Mammary epithelial cell (primary cell): ENCODE measurements at regions not wholly inside any gene's neighbourhood (a gene's known extent, or its start where the extent isn't known, plus 50 kb on each side); places are given as distances from the start of the nearest gene placed in this dataset.

Source experiments
- CTCF ChIP-seq, 2 donors: IDR thresholded peaks in 1 of 2; conservative IDR thresholded peaks in 1 of 2; 2 replicates each; pipeline ENCODE4 v1.5.1; 2011 to 2012; ENCODE audit warnings: inconsistent platforms in 2 of 2, low read length in 2 of 2, mild to moderate bottlenecking in 2 of 2, control low read depth in 1 of 2, low read depth in 1 of 2; ENCODE audit not compliant: insufficient read depth in 1 of 2; ENCODE audit errors: extremely low read depth in 1 of 2
- EZH2 ChIP-seq: IDR thresholded peaks from 2 replicates; pipeline ENCODE4 v1.6.1; 2012; ENCODE audit warnings: low read length, inconsistent platforms, borderline replicate concordance

GRCh38 chr9:74140141-74140540 lies 357.0 kb upstream of the RORB start:
- TF ChIP-seq CTCF (conservative IDR thresholded peaks at IDR 0.05 in 1 of 2, IDR thresholded peaks at IDR 0.05 in 1 of 2; ENCODE audit: extremely low read depth in 1 of 2, insufficient read depth in 1 of 2, low read depth in 1 of 2, low read length in 2 of 2) (no peak), EZH2 (no peak)
